PC-9 (cell line): ENCODE measurements at regions not wholly inside any gene's neighbourhood (a gene's known extent, or its start where the extent isn't known, plus 50 kb on each side); places are given as distances from the start of the nearest gene placed in this dataset.

Experiments
- BruUV-seq: library from RNA; stranded (reverse); fragments of 400-500 nt; replicated peaks from 2 replicates; lab custom pipeline; 2021; lab: Mats Ljungman, UMichigan
- CTCF ChIA-PET: fragments of 300-600 bp; sonication (Branson Sonifier 250); formaldehyde crosslinking; loops from one replicate; lab custom pipeline; 2022; ENCODE audit warnings: antibody characterized with exemption; lab: Charles Lee
- POLR2A ChIA-PET: fragments of 300-600 bp; sonication (Branson Sonifier 250); formaldehyde crosslinking; loops from one replicate; lab custom pipeline; 2022; ENCODE audit warnings: antibody characterized with exemption; ENCODE audit not compliant: unreplicated experiment; lab: Charles Lee
- DNase-seq, 2 experiments: peaks; one replicate each; pipeline versions ENCODE4 v3.0.0 to v3.0.0-alpha.2; 2015 to 2022; ENCODE audit warnings: mixed read lengths in 1 of 2
- H2AFZ ChIP-seq: fragments of 200-600 bp; sonication (generic); 2 replicates; pipeline ENCODE4 v1.8.1; 2017; ENCODE audit warnings: antibody characterized with exemption
- H3F3A ChIP-seq: fragments of 200-600 bp; sonication (generic); 2 replicates; pipeline ENCODE4 v1.8.1; 2017; ENCODE audit warnings: antibody characterized with exemption, mild to moderate bottlenecking, low read depth; ENCODE audit not compliant: insufficient read depth
- H3K27ac ChIP-seq: fragments of 200-600 bp; sonication (generic); 2 replicates; pipeline ENCODE4 v1.6.1; 2016; ENCODE audit warnings: mixed run types
- H3K27me3 ChIP-seq: fragments of 200-600 bp; sonication (generic); 2 replicates; pipeline ENCODE4 v1.6.1; 2016; ENCODE audit warnings: low read depth, mixed run types; ENCODE audit not compliant: insufficient read depth
- H3K36me3 ChIP-seq: fragments of 200-600 bp; sonication (generic); 2 replicates; pipeline ENCODE4 v1.6.1; 2016; ENCODE audit warnings: low read depth, mixed run types
- H3K4me1 ChIP-seq: fragments of 200-600 bp; sonication (generic); replicated peaks from 2 replicates; pipeline ENCODE4 v1.6.1; 2016; ENCODE audit warnings: mixed run types; ENCODE audit not compliant: insufficient read depth
- H3K4me2 ChIP-seq: fragments of 200-600 bp; sonication (generic); 2 replicates; pipeline ENCODE4 v1.6.1; 2017; ENCODE audit warnings: mixed run types
- H3K4me3 ChIP-seq: fragments of 200-600 bp; sonication (generic); 2 replicates; pipeline ENCODE4 v1.6.1; 2016; ENCODE audit warnings: mixed run types
- H3K79me2 ChIP-seq: fragments of 200-600 bp; sonication (generic); 2 replicates; pipeline ENCODE4 v1.6.1; 2017; ENCODE audit warnings: low read depth, mixed run types
- H3K9me2 ChIP-seq: fragments of 200-600 bp; sonication (generic); 2 replicates; pipeline ENCODE4 v1.8.1; 2017; ENCODE audit warnings: mild to moderate bottlenecking; ENCODE audit not compliant: insufficient read depth
- H3K9me3 ChIP-seq: fragments of 200-600 bp; sonication (generic); 2 replicates; pipeline ENCODE4 v1.8.1; 2016; ENCODE audit warnings: low read depth; ENCODE audit not compliant: insufficient read depth
- H4K20me1 ChIP-seq: fragments of 200-600 bp; sonication (generic); 2 replicates; pipeline ENCODE4 v1.8.1; 2017; ENCODE audit not compliant: insufficient read depth
- EZH2 ChIP-seq: fragments of 200-600 bp; sonication (generic); IDR thresholded peaks from 2 replicates; pipeline ENCODE4 v1.8.0; 2017; ENCODE audit warnings: antibody characterized with exemption, low read depth
- intact Hi-C: fragments of 100-400 bp; cut with micrococcal nuclease; formaldehyde crosslinking; loops from one replicate; pipeline ENCODE4 v1.10.0; 2022; ENCODE audit not compliant: unreplicated experiment
- TF ChIP-seq, protein P1 (sequence below): fragments of 200-600 bp; sonication (generic); conservative IDR thresholded peaks from 2 replicates; pipeline ENCODE4 v1.6.1; 2017; ENCODE audit warnings: mixed run types, antibody characterized with exemption, mild to moderate bottlenecking, moderate library complexity

DNA sequence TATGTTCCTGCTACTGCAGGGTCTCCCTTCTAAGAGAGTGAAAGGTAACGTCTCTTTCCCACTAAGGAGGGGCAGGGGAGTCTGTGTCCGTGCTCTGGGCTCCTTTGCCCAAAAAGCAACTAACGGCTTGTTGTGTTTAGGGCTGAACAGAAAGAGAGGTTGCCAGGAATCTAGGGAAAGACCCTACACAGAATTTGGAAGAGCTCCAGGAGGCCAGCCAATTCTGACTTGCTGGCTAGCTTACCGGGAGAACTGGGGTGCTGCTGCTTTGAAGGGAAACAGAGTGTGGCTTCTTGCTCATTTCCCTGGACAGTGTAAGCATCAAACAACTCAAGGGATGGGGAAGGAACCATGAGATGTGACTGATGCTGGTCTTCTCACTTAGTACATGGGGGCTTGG, 176.1 kb downstream of the GADD45G start:
- Histone ChIP-seq H3K4me3 (no peak overlapping the region), H3K36me3 (no peaks in the 10 kb centered on the region), H3K79me2 (no peaks in the 10 kb centered on the region), H3K4me2 (no peak overlapping the region), H3K27me3 (peaks cover 89% of the 10 kb centered on the region), H4K20me1 (no peaks in the 10 kb centered on the region), H3K9me2 (no peaks in the 10 kb centered on the region), H3K9me3 (no peaks in the 10 kb centered on the region), H3K4me1 (no peaks in the 10 kb centered on the region), H3F3A (no peaks in the 10 kb centered on the region), H2AFZ (no peak overlapping the region), H3K27ac (no peak overlapping the region)
- CTCF ChIA-PET, result no interaction called here
- DNase-seq, result no peak
- intact Hi-C loops, result no loop called here
- no peak for TF ChIP-seq EZH2
- TF ChIP-seq, protein P1, sequence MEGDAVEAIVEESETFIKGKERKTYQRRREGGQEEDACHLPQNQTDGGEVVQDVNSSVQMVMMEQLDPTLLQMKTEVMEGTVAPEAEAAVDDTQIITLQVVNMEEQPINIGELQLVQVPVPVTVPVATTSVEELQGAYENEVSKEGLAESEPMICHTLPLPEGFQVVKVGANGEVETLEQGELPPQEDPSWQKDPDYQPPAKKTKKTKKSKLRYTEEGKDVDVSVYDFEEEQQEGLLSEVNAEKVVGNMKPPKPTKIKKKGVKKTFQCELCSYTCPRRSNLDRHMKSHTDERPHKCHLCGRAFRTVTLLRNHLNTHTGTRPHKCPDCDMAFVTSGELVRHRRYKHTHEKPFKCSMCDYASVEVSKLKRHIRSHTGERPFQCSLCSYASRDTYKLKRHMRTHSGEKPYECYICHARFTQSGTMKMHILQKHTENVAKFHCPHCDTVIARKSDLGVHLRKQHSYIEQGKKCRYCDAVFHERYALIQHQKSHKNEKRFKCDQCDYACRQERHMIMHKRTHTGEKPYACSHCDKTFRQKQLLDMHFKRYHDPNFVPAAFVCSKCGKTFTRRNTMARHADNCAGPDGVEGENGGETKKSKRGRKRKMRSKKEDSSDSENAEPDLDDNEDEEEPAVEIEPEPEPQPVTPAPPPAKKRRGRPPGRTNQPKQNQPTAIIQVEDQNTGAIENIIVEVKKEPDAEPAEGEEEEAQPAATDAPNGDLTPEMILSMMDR, result no peak
- POLR2A ChIA-PET, result interaction anchor here (0.5 kb wide), 1 partner anchor 1734 kb away, joined by 4 read pairs; no protein-coding TSS in a partner anchor
- no TSS peak for BruUV-seq

DNA sequence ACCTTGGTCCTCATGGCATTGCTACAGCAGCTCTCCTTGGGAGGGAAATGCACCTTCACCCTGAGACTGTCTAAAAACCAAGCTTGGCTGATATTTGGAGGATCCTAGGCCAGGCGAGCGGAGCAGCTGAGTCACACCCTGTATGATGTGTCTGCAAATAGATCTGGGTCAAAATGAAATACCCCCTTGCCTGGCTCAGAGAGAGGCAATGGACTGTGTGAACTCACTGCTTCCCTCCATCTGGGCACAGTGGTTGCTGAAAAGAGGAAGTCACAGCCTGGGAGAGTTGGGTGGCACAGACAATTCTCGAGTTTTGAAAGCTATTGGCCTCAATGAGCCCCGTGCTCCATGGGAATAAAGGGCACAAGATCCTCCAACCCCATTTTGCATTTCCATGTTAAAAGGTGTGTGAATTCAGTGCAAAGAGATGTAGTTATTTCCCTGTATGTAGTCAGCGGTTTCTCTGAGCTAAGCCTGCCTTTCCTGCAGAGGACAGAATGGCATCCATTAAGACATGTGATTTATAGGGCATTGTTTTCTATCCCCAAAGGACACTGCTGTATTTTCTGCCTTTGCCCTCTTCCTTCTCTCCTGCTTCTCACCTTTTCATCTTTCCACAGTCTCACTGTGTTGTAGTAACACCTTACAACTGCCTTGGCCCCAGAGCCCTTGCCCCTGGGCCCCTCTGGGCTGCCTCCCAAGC, 177.2 kb downstream of the GADD45G start:
- no peak overlapping the region for H3K4me3 ChIP-seq
- no peaks in the 10 kb centered on the region for H4K20me1 ChIP-seq
- ChIA-PET CTCF (no interaction called here), POLR2A (no interaction called here)
- DNase-seq, result no peak
- H3K36me3 ChIP-seq, result no peaks in the 10 kb centered on the region
- no peak overlapping the region for H2AFZ ChIP-seq
- no peaks in the 10 kb centered on the region for H3K4me1 ChIP-seq
- H3K79me2 ChIP-seq, result no peaks in the 10 kb centered on the region
- no peaks in the 10 kb centered on the region for H3K9me2 ChIP-seq
- BruUV-seq, result no TSS peak
- peaks cover 91% of the 10 kb centered on the region for H3K27me3 ChIP-seq
- TF ChIP-seq, protein P1, result no peak
- TF ChIP-seq EZH2, result no peak
- H3K27ac ChIP-seq, result no peak overlapping the region
- no peaks in the 10 kb centered on the region for H3K9me3 ChIP-seq
- H3F3A ChIP-seq, result no peaks in the 10 kb centered on the region
- intact Hi-C loops, result no loop called here
- no peak overlapping the region for H3K4me2 ChIP-seq

DNA sequence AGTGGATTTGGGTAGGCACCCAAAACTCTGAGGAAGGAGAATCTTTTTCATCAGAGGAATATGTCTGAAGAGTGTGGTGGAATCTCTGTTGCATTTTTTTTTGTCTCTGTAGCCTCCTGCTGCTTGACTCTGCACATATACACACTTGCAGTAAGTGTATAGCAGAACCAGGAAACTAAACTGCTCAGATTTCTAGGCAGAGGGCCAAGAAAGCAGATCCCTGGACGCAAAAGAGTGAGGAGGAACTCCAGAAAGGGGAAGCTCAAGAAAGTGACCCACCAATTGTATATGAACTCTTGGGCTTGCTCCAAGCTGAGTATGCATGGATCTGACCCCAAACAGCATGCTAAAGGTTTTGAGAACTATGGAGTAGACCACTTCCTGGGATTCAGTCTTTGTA, 181.8 kb downstream of the GADD45G start:
- intact Hi-C loops, result no loop called here
- Histone ChIP-seq H3K79me2 (no peaks in the 10 kb centered on the region), H3K9me3 (no peaks in the 10 kb centered on the region), H3K9me2 (no peaks in the 10 kb centered on the region), H3K36me3 (no peaks in the 10 kb centered on the region), H3K27ac (no peak overlapping the region), H3K27me3 (peaks cover 86% of the 10 kb centered on the region), H4K20me1 (no peaks in the 10 kb centered on the region), H3F3A (no peaks in the 10 kb centered on the region), H3K4me2 (no peak overlapping the region), H2AFZ (no peak overlapping the region), H3K4me3 (no peak overlapping the region), H3K4me1 (no peaks in the 10 kb centered on the region)
- TF ChIP-seq EZH2, result no peak
- TF ChIP-seq, protein P1, result no peak
- POLR2A ChIA-PET, result no interaction called here
- CTCF ChIA-PET, result no interaction called here
- no TSS peak for BruUV-seq
- DNase-seq, result no peak
